Astrocyte (in vitro differentiated cells and primary cell): ENCODE measurements at regions not wholly inside any gene's neighbourhood (a gene's known extent, or its start where the extent isn't known, plus 50 kb on each side); places are given as distances from the start of the nearest gene placed in this dataset.
A peak's percentile ranks its signal among the peaks of the same experiment; 100 is the strongest.

Source experiments
- DNase-seq: peaks from one replicate; pipeline ENCODE4 v3.0.0-alpha.2; 2010; ENCODE audit warnings: low read depth
- FAIRE-seq: peaks from 2 replicates; lab custom pipeline; 2011; peaks lifted over from hg19 to GRCh38; lab: Jason Lieb, UNC
- H2AFZ ChIP-seq: 2 replicates; pipeline ENCODE4 v1.6.0; 2012; ENCODE audit warnings: low read depth, low read length, inconsistent platforms
- H3K27ac ChIP-seq: 2 replicates; pipeline ENCODE4 v1.5.1; 2011; ENCODE audit warnings: low read depth, low read length, inconsistent platforms
- H3K27me3 ChIP-seq: 2 replicates; pipeline ENCODE4 v1.6.0; 2011; ENCODE audit warnings: low read length, inconsistent platforms; ENCODE audit not compliant: insufficient read depth
- H3K36me3 ChIP-seq: 2 replicates; pipeline ENCODE4 v1.5.1; 2011; ENCODE audit warnings: low read length, inconsistent platforms; ENCODE audit not compliant: insufficient read depth
- H3K4me1 ChIP-seq: 2 replicates; pipeline ENCODE4 v1.5.1; 2011; ENCODE audit warnings: low read length, inconsistent platforms; ENCODE audit not compliant: insufficient read depth
- H3K4me2 ChIP-seq: 2 replicates; pipeline ENCODE4 v1.6.0; 2012; ENCODE audit warnings: low read length, inconsistent platforms
- H3K4me3 ChIP-seq: 2 replicates; pipeline ENCODE4 v1.5.1; 2011; ENCODE audit warnings: low read depth, mild to moderate bottlenecking, low read length, inconsistent platforms; ENCODE audit not compliant: insufficient read depth
- H3K79me2 ChIP-seq: 2 replicates; pipeline ENCODE4 v1.6.0; 2012; ENCODE audit warnings: mild to moderate bottlenecking, low read length, inconsistent platforms; ENCODE audit not compliant: insufficient read depth
- H3K9ac ChIP-seq: 2 replicates; pipeline ENCODE4 v1.6.0; 2012; ENCODE audit warnings: mild to moderate bottlenecking, low read length, inconsistent platforms
- H3K9me3 ChIP-seq: 2 replicates; pipeline ENCODE4 v1.5.1; 2012; ENCODE audit warnings: low read depth, mild to moderate bottlenecking, low read length, inconsistent platforms; ENCODE audit not compliant: insufficient read depth
- H4K20me1 ChIP-seq: 2 replicates; pipeline ENCODE4 v1.6.0; 2012; ENCODE audit warnings: low read length, inconsistent platforms; ENCODE audit not compliant: insufficient read depth
- H3K27ac Mint-ChIP-seq: one replicate; pipeline ENCODE4 v1.8.0; 2021; ENCODE audit warnings: mild to moderate bottlenecking, mixed read lengths; ENCODE audit not compliant: unreplicated experiment
- H3K27me3 Mint-ChIP-seq: one replicate; pipeline ENCODE4 v1.8.0; 2021; ENCODE audit warnings: low read depth, mixed read lengths; ENCODE audit not compliant: unreplicated experiment
- H3K36me3 Mint-ChIP-seq: one replicate; pipeline ENCODE4 v1.8.0; 2021; ENCODE audit warnings: low read depth, mixed read lengths; ENCODE audit not compliant: unreplicated experiment
- H3K4me1 Mint-ChIP-seq: one replicate; pipeline ENCODE4 v1.8.0; 2021; ENCODE audit warnings: low read depth, mixed read lengths; ENCODE audit not compliant: unreplicated experiment
- H3K4me3 Mint-ChIP-seq: one replicate; pipeline ENCODE4 v1.8.0; 2021; ENCODE audit warnings: mild to moderate bottlenecking, moderate library complexity, mixed read lengths; ENCODE audit not compliant: unreplicated experiment
- H3K9me3 Mint-ChIP-seq: one replicate; pipeline ENCODE4 v1.8.0; 2021; ENCODE audit warnings: mild to moderate bottlenecking, mixed read lengths; ENCODE audit not compliant: unreplicated experiment
- CTCF ChIP-seq: IDR thresholded peaks from 2 replicates; pipeline ENCODE4 v1.5.1; 2011; ENCODE audit warnings: low read depth, mild to moderate bottlenecking, inconsistent platforms, low read length, moderate library complexity; ENCODE audit not compliant: insufficient read depth
- EZH2 ChIP-seq: IDR thresholded peaks from 2 replicates; pipeline ENCODE4 v1.6.1; 2012; ENCODE audit warnings: mild to moderate bottlenecking, low read length, inconsistent platforms; ENCODE audit not compliant: insufficient read depth

- Mint-ChIP-seq H3K36me3 (no peaks in the 10 kb centered on the region), H3K27me3 (no peaks in the 10 kb centered on the region), H3K4me1 (peaks cover 15% of the 10 kb centered on the region), H3K27ac (no peak overlapping the region), H3K9me3 (no peaks in the 10 kb centered on the region), H3K4me3 (no peak overlapping the region)
- Histone ChIP-seq H4K20me1 (no peaks in the 10 kb centered on the region), H3K27ac (no peak overlapping the region), H2AFZ (peak overlapping the region; percentile 83), H3K36me3 (no peaks in the 10 kb centered on the region), H3K79me2 (no peaks in the 10 kb centered on the region), H3K9me3 (no peaks in the 10 kb centered on the region), H3K4me1 (peaks cover 13% of the 10 kb centered on the region), H3K27me3 (no peaks in the 10 kb centered on the region), H3K9ac (no peak overlapping the region), H3K4me3 (no peak overlapping the region), H3K4me2 (peak overlapping the region; percentile 62)
- TF ChIP-seq EZH2 (no peak), CTCF (no peak)
- FAIRE-seq (no peak), DNase-seq (no peak)
Observed at GRCh38 chr6:3926150-3926482, 76.9 kb downstream of the FAM50B start.

GRCh38 chr6:3928111-3928510 lies 78.9 kb downstream of the FAM50B start:
- peaks cover 15% of the 10 kb centered on the region for H3K4me1 Mint-ChIP-seq
- H3K9ac ChIP-seq: no peak overlapping the region
- FAIRE-seq (no peak), DNase-seq (no peak)
- no peaks in the 10 kb centered on the region for H4K20me1 ChIP-seq
- no peak for TF ChIP-seq EZH2
- no peak for TF ChIP-seq CTCF
- no peaks in the 10 kb centered on the region for H3K36me3 Mint-ChIP-seq
- H3K4me3 Mint-ChIP-seq: no peak overlapping the region
- no peaks in the 10 kb centered on the region for H3K36me3 ChIP-seq
- no peaks in the 10 kb centered on the region for H3K9me3 ChIP-seq
- H3K27me3 Mint-ChIP-seq: no peaks in the 10 kb centered on the region
- no peak overlapping the region for H3K4me2 ChIP-seq
- no peak overlapping the region for H3K27ac Mint-ChIP-seq
- no peaks in the 10 kb centered on the region for H3K9me3 Mint-ChIP-seq
- H3K27me3 ChIP-seq: no peaks in the 10 kb centered on the region
- no peak overlapping the region for H3K4me3 ChIP-seq
- H3K27ac ChIP-seq: no peak overlapping the region
- no peaks in the 10 kb centered on the region for H3K79me2 ChIP-seq
- H2AFZ ChIP-seq: no peak overlapping the region
- H3K4me1 ChIP-seq: peaks cover 13% of the 10 kb centered on the region

GRCh38 chr6:3929281-3929798 lies 80.2 kb downstream of the FAM50B start:
- Histone ChIP-seq H3K4me3 (no peak overlapping the region), H3K4me2 (no peak overlapping the region), H3K9ac (no peak overlapping the region), H3K27me3 (no peaks in the 10 kb centered on the region), H3K9me3 (no peaks in the 10 kb centered on the region), H3K4me1 (peaks cover 13% of the 10 kb centered on the region), H4K20me1 (no peaks in the 10 kb centered on the region), H3K27ac (peak overlapping the region; percentile 39), H2AFZ (no peak overlapping the region), H3K36me3 (no peaks in the 10 kb centered on the region), H3K79me2 (no peaks in the 10 kb centered on the region)
- Mint-ChIP-seq H3K36me3 (no peaks in the 10 kb centered on the region), H3K27me3 (no peaks in the 10 kb centered on the region), H3K4me1 (peaks cover 15% of the 10 kb centered on the region), H3K4me3 (no peak overlapping the region), H3K9me3 (no peaks in the 10 kb centered on the region), H3K27ac (no peak overlapping the region)
- peak; percentile 80 for DNase-seq
- no peak for FAIRE-seq
- TF ChIP-seq CTCF: no peak
- no peak for TF ChIP-seq EZH2
